ENCODE measurements at regions not wholly inside any gene's neighbourhood (a gene's known extent, or its start where the extent isn't known, plus 50 kb on each side); places are given as distances from the start of the nearest gene placed in this dataset.

GRCh38 chr3:86737517-86737916 is 253.4 kb downstream of the VGLL3 start:
- CTCF ChIA-PET, result no interaction called here
- no peak overlapping the region for H3K4me3 Mint-ChIP-seq

GRCh38 chr3:86733257-86733656 is 257.7 kb downstream of the VGLL3 start:
- Mint-ChIP-seq H3K9me3 (ENCODE audit: low read depth) (peaks cover 11% of the 10 kb centered on the region), H3K4me1 (no peaks in the 10 kb centered on the region), H3K27me3 (no peaks in the 10 kb centered on the region), H3K27ac (no peak overlapping the region), H3K4me3 (no peak overlapping the region), H3K36me3 (no peaks in the 10 kb centered on the region)
- ATAC-seq, result no peak
- DNase-seq, result no peak
- CTCF ChIA-PET, result no interaction called here

More at GRCh38 chr3:86737517-86737916, 253.4 kb downstream of the VGLL3 start:
- no peaks in the 10 kb centered on the region for H3K4me1 Mint-ChIP-seq
- no peaks in the 10 kb centered on the region for H3K27me3 Mint-ChIP-seq
- H3K36me3 Mint-ChIP-seq, result no peaks in the 10 kb centered on the region
- no peak for ATAC-seq
- peaks cover 6% of the 10 kb centered on the region for H3K9me3 Mint-ChIP-seq (ENCODE audit: low read depth)
- H3K27ac Mint-ChIP-seq, result no peak overlapping the region
- DNase-seq, result no peak

DNA sequence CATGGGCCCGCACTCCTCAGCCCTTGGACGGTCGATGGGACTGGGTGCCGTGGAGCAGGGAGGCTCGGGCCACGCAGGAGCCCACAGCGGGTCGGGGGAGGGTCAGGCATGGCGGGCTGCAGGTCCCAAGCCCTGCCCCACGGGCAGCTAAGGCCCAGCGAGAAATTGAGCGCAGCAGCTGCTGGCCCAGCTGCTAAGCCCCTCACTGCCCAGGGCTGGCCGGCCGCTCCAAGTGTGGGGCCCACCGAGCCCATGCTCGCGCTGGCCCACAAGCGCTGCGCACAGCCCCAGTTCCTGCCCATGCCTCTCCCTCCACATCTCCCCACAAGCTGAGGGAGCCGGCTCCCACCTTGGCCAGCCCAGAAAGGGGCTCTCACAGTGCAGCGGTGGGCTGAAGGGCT is 259.4 kb downstream of the VGLL3 start:
- Mint-ChIP-seq H3K9me3 (ENCODE audit: low read depth) (peaks cover 11% of the 10 kb centered on the region), H3K4me1 (no peaks in the 10 kb centered on the region), H3K4me3 (no peak overlapping the region), H3K27me3 (no peaks in the 10 kb centered on the region), H3K27ac (no peak overlapping the region), H3K36me3 (no peaks in the 10 kb centered on the region)
- CTCF ChIA-PET, result no interaction called here
- DNase-seq (no peak), ATAC-seq (no peak)

DNA sequence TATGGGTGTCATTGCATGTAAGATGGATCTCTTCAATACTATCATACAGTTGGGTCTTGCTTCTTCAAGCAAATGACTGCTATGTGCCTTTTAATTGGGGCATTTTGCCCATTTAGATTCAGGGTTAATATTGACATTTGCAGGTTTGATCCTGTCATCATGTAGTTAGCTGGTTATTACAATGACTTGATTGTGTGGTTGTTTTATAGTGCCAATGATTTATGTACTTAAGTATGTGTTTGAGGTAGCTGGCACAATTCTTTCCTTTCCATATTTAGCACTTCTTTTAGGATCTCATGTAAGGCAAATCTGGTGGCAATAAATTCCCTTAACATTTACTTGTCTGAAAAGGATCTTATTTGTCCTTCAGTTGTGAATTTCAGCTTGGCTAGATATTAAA is 267.5 kb downstream of the VGLL3 start:
- H3K9me3 Mint-ChIP-seq (ENCODE audit: low read depth), result peaks cover 2% of the 10 kb centered on the region
- H3K4me1 Mint-ChIP-seq, result no peaks in the 10 kb centered on the region
- CTCF ChIA-PET, result no interaction called here
- H3K36me3 Mint-ChIP-seq, result no peaks in the 10 kb centered on the region
- H3K4me3 Mint-ChIP-seq, result no peak overlapping the region
- no peaks in the 10 kb centered on the region for H3K27me3 Mint-ChIP-seq
- no peak overlapping the region for H3K27ac Mint-ChIP-seq
- DNase-seq (no peak), ATAC-seq (no peak)

DNA sequence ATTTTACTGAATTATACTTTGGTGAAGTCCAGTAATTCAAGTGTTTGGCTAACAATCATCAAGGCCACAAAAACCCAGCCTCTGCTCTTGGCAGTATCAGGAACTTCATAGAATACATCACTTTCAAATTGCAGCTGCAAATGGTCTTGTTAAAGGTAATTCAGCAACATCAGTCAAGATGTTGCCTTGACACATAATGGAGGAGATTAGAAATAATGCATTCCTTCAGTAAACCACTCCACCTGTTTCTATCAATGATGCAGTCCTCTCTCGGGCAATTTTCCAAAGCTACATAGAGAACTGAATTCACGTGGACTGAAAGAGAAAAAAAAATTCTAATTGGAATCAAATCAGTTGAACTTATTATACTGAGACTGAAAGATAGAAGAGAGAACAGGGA is 279.3 kb downstream of the VGLL3 start:
- Mint-ChIP-seq H3K27me3 (no peaks in the 10 kb centered on the region), H3K27ac (no peak overlapping the region), H3K4me3 (no peak overlapping the region), H3K9me3 (ENCODE audit: low read depth) (peaks cover 7% of the 10 kb centered on the region), H3K36me3 (no peaks in the 10 kb centered on the region), H3K4me1 (no peaks in the 10 kb centered on the region)
- no peak for ATAC-seq
- CTCF ChIA-PET, result no interaction called here
- DNase-seq, result no peak

GRCh38 chr3:86708893-86709292 is 282.1 kb downstream of the VGLL3 start:
- Mint-ChIP-seq H3K27ac (no peak overlapping the region), H3K4me1 (no peaks in the 10 kb centered on the region), H3K4me3 (no peak overlapping the region), H3K36me3 (no peaks in the 10 kb centered on the region), H3K9me3 (ENCODE audit: low read depth) (peaks cover 4% of the 10 kb centered on the region), H3K27me3 (no peaks in the 10 kb centered on the region)
- ATAC-seq, result no peak
- CTCF ChIA-PET, result no interaction called here
- DNase-seq, result no peak

GRCh38 chr3:86702381-86702958 is 288.5 kb downstream of the VGLL3 start:
- Mint-ChIP-seq H3K4me1 (no peaks in the 10 kb centered on the region), H3K27ac (no peak overlapping the region), H3K27me3 (no peaks in the 10 kb centered on the region), H3K4me3 (no peak overlapping the region), H3K36me3 (no peaks in the 10 kb centered on the region), H3K9me3 (ENCODE audit: low read depth) (no peaks in the 10 kb centered on the region)
- ATAC-seq, result no peak
- DNase-seq, result no peak
- CTCF ChIA-PET, result interaction anchor here (1.8 kb wide), 1 partner anchor 10 kb away, joined by 4 read pairs; no protein-coding TSS in a partner anchor

GRCh38 chr3:86695752-86696151 is 295.2 kb downstream of the VGLL3 start:
- ATAC-seq (no peak), DNase-seq (no peak)
- no peak overlapping the region for H3K27ac Mint-ChIP-seq
- H3K27me3 Mint-ChIP-seq, result no peaks in the 10 kb centered on the region
- no peak overlapping the region for H3K4me3 Mint-ChIP-seq
- H3K4me1 Mint-ChIP-seq, result no peaks in the 10 kb centered on the region
- H3K36me3 Mint-ChIP-seq, result no peaks in the 10 kb centered on the region
- peaks cover 2% of the 10 kb centered on the region for H3K9me3 Mint-ChIP-seq (ENCODE audit: low read depth)
- CTCF ChIA-PET, result no interaction called here

GRCh38 chr3:86673991-86674390 is 317.0 kb downstream of the VGLL3 start:
- ATAC-seq, result no peak
- Mint-ChIP-seq H3K27ac (no peak overlapping the region), H3K4me3 (no peak overlapping the region), H3K36me3 (no peaks in the 10 kb centered on the region), H3K27me3 (no peaks in the 10 kb centered on the region), H3K4me1 (no peaks in the 10 kb centered on the region), H3K9me3 (ENCODE audit: low read depth) (peaks cover 8% of the 10 kb centered on the region)
- no peak for DNase-seq
- CTCF ChIA-PET, result no interaction called here

DNA sequence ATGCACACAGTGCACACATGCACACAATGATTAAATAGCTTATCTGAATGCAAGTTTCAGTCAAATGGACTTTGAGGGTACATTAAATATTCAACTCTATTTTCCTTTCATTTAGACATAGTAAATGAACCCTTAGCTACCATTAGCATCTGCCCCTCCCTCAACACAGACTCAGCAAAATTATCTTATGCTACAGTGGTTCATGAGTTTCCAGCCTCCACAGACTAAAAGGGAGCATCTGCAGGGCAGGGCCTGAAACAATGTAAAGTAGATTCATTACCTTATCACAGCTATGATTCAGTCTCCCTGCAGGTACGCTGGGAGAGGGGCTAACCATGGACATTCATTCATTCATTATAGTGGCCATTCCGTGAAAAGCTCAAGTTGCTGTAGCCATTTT is 329.1 kb downstream of the VGLL3 start:
- no peak overlapping the region for H3K4me3 Mint-ChIP-seq
- ATAC-seq (no peak), DNase-seq (no peak)
- H3K27me3 Mint-ChIP-seq, result no peaks in the 10 kb centered on the region
- H3K36me3 Mint-ChIP-seq, result no peaks in the 10 kb centered on the region
- peaks cover 2% of the 10 kb centered on the region for H3K9me3 Mint-ChIP-seq (ENCODE audit: low read depth)
- CTCF ChIA-PET, result no interaction called here
- H3K4me1 Mint-ChIP-seq, result no peaks in the 10 kb centered on the region
- no peak overlapping the region for H3K27ac Mint-ChIP-seq

DNA sequence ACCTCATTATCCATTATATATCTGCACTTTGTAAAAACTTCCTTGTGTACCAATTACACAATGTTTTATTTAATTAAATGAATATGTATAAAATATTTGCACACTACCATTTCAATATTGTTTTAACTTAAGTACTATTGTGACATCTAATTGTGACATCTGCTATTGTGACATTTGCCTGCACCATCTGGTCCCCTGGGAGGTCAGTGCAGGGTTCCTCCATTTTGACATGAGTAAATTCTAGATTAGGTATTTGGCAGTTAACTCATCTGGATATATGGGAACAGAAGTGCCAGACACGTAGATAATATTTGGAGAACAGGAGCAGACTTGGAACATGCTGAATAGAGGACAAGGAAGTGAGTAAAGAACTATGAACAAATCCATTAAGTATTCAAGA is 332.1 kb downstream of the VGLL3 start:
- CTCF ChIA-PET, result no interaction called here

DNA sequence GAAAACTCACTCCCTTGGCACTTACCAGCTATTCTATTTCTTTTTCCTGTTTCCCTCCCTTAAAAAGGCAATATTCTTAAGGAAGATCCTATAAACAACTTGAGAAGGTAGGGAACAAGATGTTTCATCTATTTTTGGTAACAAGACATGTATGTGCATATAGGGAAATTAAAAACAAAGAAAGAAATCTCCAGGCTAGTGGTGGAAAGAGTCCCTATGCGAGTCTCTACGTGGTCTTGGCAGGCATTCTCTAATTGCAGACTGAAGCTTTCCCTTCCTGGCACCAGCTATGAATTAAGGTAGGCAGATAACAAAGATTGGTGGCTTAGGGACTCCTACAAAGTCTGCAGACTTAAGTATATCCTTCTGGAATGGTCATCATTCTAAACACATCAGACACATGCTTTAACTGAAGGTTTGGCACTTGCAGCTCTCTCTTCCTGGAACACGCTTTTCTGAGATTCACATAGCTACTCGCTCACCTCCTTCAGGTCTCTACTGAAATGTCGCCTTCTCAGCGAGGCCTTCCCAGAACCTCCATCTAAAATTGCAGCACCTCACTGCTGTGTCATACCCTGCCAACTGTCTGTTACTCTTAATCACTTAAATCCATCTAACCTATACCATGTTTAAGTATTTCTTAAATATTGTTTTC is 336.0 kb downstream of the VGLL3 start:
- no peaks in the 10 kb centered on the region for H3K36me3 Mint-ChIP-seq

More for the DNA sequence above, 332.1 kb downstream of the VGLL3 start:
- ATAC-seq (no peak), DNase-seq (no peak)
- Mint-ChIP-seq H3K9me3 (ENCODE audit: low read depth) (peaks cover 2% of the 10 kb centered on the region), H3K4me1 (no peaks in the 10 kb centered on the region), H3K36me3 (no peaks in the 10 kb centered on the region), H3K27me3 (no peaks in the 10 kb centered on the region), H3K4me3 (no peak overlapping the region), H3K27ac (no peak overlapping the region)

DNA sequence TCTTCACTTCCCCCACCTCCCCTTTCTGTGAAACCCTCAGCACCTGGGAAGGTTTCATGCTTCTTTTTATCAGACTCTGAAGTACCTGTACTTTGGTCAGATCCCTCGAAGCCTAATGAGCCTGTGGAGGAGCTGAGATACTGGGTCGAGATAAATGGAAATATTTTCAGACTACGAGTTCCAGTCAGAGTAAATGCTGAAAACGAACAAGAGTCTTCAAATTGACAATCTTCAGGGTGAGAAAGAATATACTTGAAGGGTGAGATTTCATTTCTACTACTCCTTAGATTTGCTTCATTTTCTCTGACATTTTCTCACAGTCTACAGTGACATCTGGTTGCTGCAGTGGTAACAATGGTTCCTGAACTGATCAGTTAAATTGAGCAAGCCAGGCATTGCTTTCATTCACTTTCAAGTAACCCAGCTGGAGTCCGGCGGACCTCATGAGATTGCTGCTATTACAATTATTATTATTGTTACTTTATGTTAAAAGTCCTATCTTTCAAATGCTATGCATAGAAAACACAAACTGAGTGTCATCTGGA is 337.2 kb downstream of the VGLL3 start:
- no peaks in the 10 kb centered on the region for H3K36me3 Mint-ChIP-seq
- H3K4me3 Mint-ChIP-seq, result no peak overlapping the region
- no peak for DNase-seq
- no peaks in the 10 kb centered on the region for H3K4me1 Mint-ChIP-seq
- no peak for ATAC-seq
- no peaks in the 10 kb centered on the region for H3K27me3 Mint-ChIP-seq
- peaks cover 2% of the 10 kb centered on the region for H3K9me3 Mint-ChIP-seq (ENCODE audit: low read depth)
- no peak overlapping the region for H3K27ac Mint-ChIP-seq
- CTCF ChIA-PET, result no interaction called here

More for the DNA sequence above, 336.0 kb downstream of the VGLL3 start:
- Mint-ChIP-seq H3K9me3 (ENCODE audit: low read depth) (peaks cover 2% of the 10 kb centered on the region), H3K27ac (no peak overlapping the region), H3K27me3 (no peaks in the 10 kb centered on the region), H3K4me3 (no peak overlapping the region), H3K4me1 (no peaks in the 10 kb centered on the region)
- ATAC-seq (no peak), DNase-seq (no peak)
- CTCF ChIA-PET, result no interaction called here

DNA sequence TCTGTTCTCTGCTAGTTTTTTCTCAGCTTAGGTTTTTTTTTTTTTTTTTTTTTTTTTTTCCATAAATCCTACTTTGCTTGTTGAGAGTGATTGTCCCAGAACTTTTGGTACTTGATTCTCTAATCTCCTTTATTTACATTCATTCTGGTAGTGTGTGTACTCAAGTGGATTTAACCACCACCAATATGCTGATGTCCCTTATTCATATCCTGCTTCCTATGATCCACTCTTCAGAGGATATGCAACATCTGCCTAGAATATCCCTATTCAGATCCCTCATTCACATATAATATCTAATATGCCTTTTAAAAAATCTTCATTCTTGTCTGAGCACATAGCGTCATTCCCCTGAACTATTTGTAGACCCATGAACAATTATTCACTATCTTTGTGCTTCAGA is 342.9 kb downstream of the VGLL3 start:
- Mint-ChIP-seq H3K4me1 (no peaks in the 10 kb centered on the region), H3K36me3 (no peaks in the 10 kb centered on the region), H3K9me3 (ENCODE audit: low read depth) (peaks cover 8% of the 10 kb centered on the region), H3K27me3 (no peaks in the 10 kb centered on the region), H3K27ac (no peak overlapping the region), H3K4me3 (no peak overlapping the region)
- ATAC-seq (no peak), DNase-seq (no peak)
- CTCF ChIA-PET, result no interaction called here

Measured in activated CD8-positive, alpha-beta memory T cell treated with anti-CD3 and anti-CD28 coated beads, Interleukin-2, amount 10 ng/mL, durations not matched to agents 7 days and 5 days (primary cell).